ENCODE measurements at regions not wholly inside any gene's neighbourhood (a gene's known extent, or its start where the extent isn't known, plus 50 kb on each side); places are given as distances from the start of the nearest gene placed in this dataset.

- DNase-seq (ENCODE audit: low spot score): no peak
Measured at GRCh38 chr11:120013325-120014250, 124.3 kb downstream of the TRIM29 start.

GRCh38 chr11:120012245-120012644, 125.7 kb downstream of the TRIM29 start:
- no peak for DNase-seq (ENCODE audit: low spot score)

- DNase-seq (ENCODE audit: low spot score): no peak
Measured at GRCh38 chr11:120011836-120012235, 126.1 kb downstream of the TRIM29 start.

- DNase-seq (ENCODE audit: low spot score): no peak
Measured at GRCh38 chr11:120010775-120011174, 127.1 kb downstream of the TRIM29 start.

GRCh38 chr11:120009938-120010337, 128.0 kb downstream of the TRIM29 start:
- DNase-seq (ENCODE audit: low spot score): no peak

GRCh38 chr11:120007144-120007543, 130.8 kb downstream of the TRIM29 start:
- DNase-seq (ENCODE audit: low spot score): no peak

GRCh38 chr11:120004723-120005122, 133.2 kb downstream of the TRIM29 start:
- no peak for DNase-seq (ENCODE audit: low spot score)

GRCh38 chr11:120001178-120002090, 136.5 kb downstream of the TRIM29 start:
- no peak for DNase-seq (ENCODE audit: low spot score)

GRCh38 chr11:119999220-119999619, 138.7 kb downstream of the TRIM29 start:
- DNase-seq (ENCODE audit: low spot score): peak; percentile 12

GRCh38 chr11:119996556-119996955, 141.4 kb downstream of the TRIM29 start:
- DNase-seq (ENCODE audit: low spot score): no peak

- no peak for DNase-seq (ENCODE audit: low spot score)
Measured at GRCh38 chr11:119995730-119996491, 142.0 kb downstream of the TRIM29 start.

- no peak for DNase-seq (ENCODE audit: low spot score)
Measured at GRCh38 chr11:119993722-119994121, 144.2 kb downstream of the TRIM29 start.

GRCh38 chr11:119992171-119993051, 145.5 kb downstream of the TRIM29 start:
- no peak for DNase-seq (ENCODE audit: low spot score)

GRCh38 chr11:119991669-119992068, 146.2 kb downstream of the TRIM29 start:
- no peak for DNase-seq (ENCODE audit: low spot score)

- DNase-seq (ENCODE audit: low spot score): no peak
Measured at GRCh38 chr11:119991022-119991404, 146.9 kb downstream of the TRIM29 start.

GRCh38 chr11:119990309-119991021, 147.4 kb downstream of the TRIM29 start:
- peak; percentile 31 for DNase-seq (ENCODE audit: low spot score)

- DNase-seq (ENCODE audit: low spot score): no peak
Measured at GRCh38 chr11:119989159-119989821, 148.6 kb downstream of the TRIM29 start.

- peak; percentile 6 for DNase-seq (ENCODE audit: low spot score)
Measured at GRCh38 chr11:119985551-119985950, 152.4 kb downstream of the TRIM29 start.

- no peak for DNase-seq (ENCODE audit: low spot score)
Measured at GRCh38 chr11:119983816-119984215, 154.1 kb downstream of the TRIM29 start.

GRCh38 chr11:119983240-119983732, 154.6 kb downstream of the TRIM29 start:
- no peak for DNase-seq (ENCODE audit: low spot score)

All from RKO (cell line).